HEK293 (cell line): ENCODE measurements at regions not wholly inside any gene's neighbourhood (a gene's known extent, or its start where the extent isn't known, plus 50 kb on each side); places are given as distances from the start of the nearest gene placed in this dataset.

Experiments
- CTCF ChIA-PET: fragments of 350-600 bp; formaldehyde crosslinking; extraction: SDS; loops from one replicate; lab custom pipeline; 2021; ENCODE audit warnings: antibody characterized with exemption; lab: Yijun Ruan, JAX
- POLR2A ChIA-PET: fragments of 300-600 bp; formaldehyde crosslinking; extraction: SDS; loops from one replicate; lab custom pipeline; 2020; ENCODE audit warnings: antibody characterized with exemption, inconsistent platforms; lab: Yijun Ruan, JAX
- H3K27ac ChIP-seq: fragments of 200-500 bp; sonication (Bioruptor generic); 2 replicates; pipeline ENCODE4 v1.5.1; 2014; ENCODE audit warnings: low read depth, low read length, control low read depth, inconsistent platforms; ENCODE audit errors: extremely low read depth
- H3K36me3 ChIP-seq, 2 experiments: fragments of 200-500 bp in 1 of 2; sonication (Bioruptor generic) in 1 of 2; 1 replicate in 1 of 2; 2 replicates in 1 of 2; pipeline ENCODE4 v1.5.1; 2014 to 2017; ENCODE audit warnings: inconsistent platforms in 2 of 2, low read length in 2 of 2; ENCODE audit not compliant: control insufficient read depth in 2 of 2, insufficient read depth in 1 of 2
- H3K4me1 ChIP-seq: fragments of 200-500 bp; sonication (Bioruptor generic); 2 replicates; pipeline ENCODE4 v1.5.1; 2014; ENCODE audit warnings: mild to moderate bottlenecking, low read length, inconsistent platforms; ENCODE audit not compliant: control insufficient read depth, insufficient read depth
- H3K4me3 ChIP-seq: 2 replicates; pipeline ENCODE4 v1.5.1; 2011; ENCODE audit warnings: low read depth, mild to moderate bottlenecking, control low read depth, low read length, moderate library complexity
- H3K9me3 ChIP-seq: fragments of 200-500 bp; sonication (Bioruptor generic); 2 replicates; pipeline ENCODE4 v1.5.1; 2014; ENCODE audit warnings: low read depth, low read length, inconsistent platforms; ENCODE audit not compliant: control insufficient read depth, insufficient read depth
- ATF2 ChIP-seq: fragments of 450-650 bp; formaldehyde crosslinking; IDR thresholded peaks from 2 replicates; pipeline ENCODE4 v1.5.1; 2016; ENCODE audit warnings: missing biosample characterization, missing genetic modification characterization, low read depth
- PRDM1 ChIP-seq: fragments of 450-650 bp; formaldehyde crosslinking; IDR thresholded peaks from 2 replicates; pipeline ENCODE4; 2016; ENCODE audit warnings: missing biosample characterization, missing genetic modification characterization
- PRDM2 ChIP-seq: fragments of 450-650 bp; formaldehyde crosslinking; IDR thresholded peaks from 2 replicates; pipeline ENCODE4 v1.5.1; 2016; ENCODE audit warnings: missing biosample characterization, missing genetic modification characterization, borderline replicate concordance
- YY2 ChIP-seq: fragments of 450-650 bp; formaldehyde crosslinking; IDR thresholded peaks from 2 replicates; pipeline ENCODE4 v1.5.1; 2016; ENCODE audit warnings: missing biosample characterization, missing genetic modification characterization
- ZBTB17 ChIP-seq: fragments of 450-650 bp; formaldehyde crosslinking; IDR thresholded peaks from 2 replicates; pipeline ENCODE4 v1.5.1; 2016; ENCODE audit warnings: missing biosample characterization, missing genetic modification characterization
- ZNF10 ChIP-seq: fragments of 450-650 bp; formaldehyde crosslinking; IDR thresholded peaks from 2 replicates; pipeline ENCODE4 v1.5.1; 2017; ENCODE audit warnings: missing biosample characterization, missing genetic modification characterization
- ZNF280C ChIP-seq: fragments of 450-650 bp; formaldehyde crosslinking; IDR thresholded peaks from 2 replicates; pipeline ENCODE4 v1.5.1; 2016; ENCODE audit warnings: missing biosample characterization, missing genetic modification characterization
- ZNF366 ChIP-seq: fragments of 450-650 bp; formaldehyde crosslinking; conservative IDR thresholded peaks from 2 replicates; pipeline ENCODE4 v1.5.1; 2016; ENCODE audit warnings: missing biosample characterization, missing genetic modification characterization
- ZNF416 ChIP-seq: fragments of 450-650 bp; formaldehyde crosslinking; IDR thresholded peaks from 2 replicates; pipeline ENCODE4 v1.5.1; 2016; ENCODE audit warnings: missing biosample characterization, missing genetic modification characterization
- ZNF423 ChIP-seq: fragments of 450-650 bp; formaldehyde crosslinking; IDR thresholded peaks from 2 replicates; pipeline ENCODE4 v1.5.1; 2016; ENCODE audit warnings: missing biosample characterization, missing genetic modification characterization
- ZNF426 ChIP-seq: fragments of 450-650 bp; formaldehyde crosslinking; IDR thresholded peaks from 2 replicates; pipeline ENCODE4 v1.5.1; 2017; ENCODE audit warnings: missing biosample characterization, missing genetic modification characterization, mild to moderate bottlenecking, inconsistent platforms, moderate library complexity
- ZNF510 ChIP-seq: fragments of 450-650 bp; formaldehyde crosslinking; IDR thresholded peaks from 2 replicates; pipeline ENCODE4 v1.5.1; 2018; ENCODE audit warnings: mild to moderate bottlenecking, missing genetic modification characterization, missing biosample characterization; ENCODE audit not compliant: insufficient replicate concordance
- ZNF521 ChIP-seq: fragments of 450-650 bp; formaldehyde crosslinking; IDR thresholded peaks from 2 replicates; pipeline ENCODE4 v1.5.1; 2017; ENCODE audit warnings: missing biosample characterization, mild to moderate bottlenecking, missing genetic modification characterization
- ZNF555 ChIP-seq: fragments of 450-650 bp; formaldehyde crosslinking; conservative IDR thresholded peaks from 2 replicates; pipeline ENCODE4 v1.5.1; 2017; ENCODE audit warnings: missing biosample characterization, mild to moderate bottlenecking, missing genetic modification characterization, inconsistent platforms
- ZNF621 ChIP-seq: fragments of 450-650 bp; formaldehyde crosslinking; IDR thresholded peaks from 2 replicates; pipeline ENCODE4 v1.5.1; 2017; ENCODE audit warnings: missing biosample characterization, missing genetic modification characterization
- ZNF660 ChIP-seq: fragments of 450-650 bp; IDR thresholded peaks from 2 replicates; pipeline ENCODE4 v1.5.1; 2018; ENCODE audit warnings: missing biosample characterization, mild to moderate bottlenecking, missing genetic modification characterization
- ZNF677 ChIP-seq: fragments of 450-650 bp; IDR thresholded peaks from 2 replicates; pipeline ENCODE4 v1.5.0; 2018; ENCODE audit warnings: missing biosample characterization, mild to moderate bottlenecking, missing genetic modification characterization, moderate library complexity
- ZSCAN30 ChIP-seq: fragments of 450-650 bp; IDR thresholded peaks from 2 replicates; pipeline ENCODE4 v1.5.1; 2018; ENCODE audit warnings: missing biosample characterization, mild to moderate bottlenecking, missing genetic modification characterization, moderate library complexity
- TF ChIP-seq, protein P1 (sequence below): IDR thresholded peaks from 2 replicates; pipeline ENCODE4 v1.6.1; 2011; ENCODE audit warnings: mild to moderate bottlenecking, low read depth, low read length, borderline replicate concordance
- TF ChIP-seq, protein P2 (sequence below): fragments of 450-650 bp; formaldehyde crosslinking; IDR thresholded peaks from 2 replicates; pipeline ENCODE4; 2016; ENCODE audit warnings: missing biosample characterization, missing genetic modification characterization

DNA sequence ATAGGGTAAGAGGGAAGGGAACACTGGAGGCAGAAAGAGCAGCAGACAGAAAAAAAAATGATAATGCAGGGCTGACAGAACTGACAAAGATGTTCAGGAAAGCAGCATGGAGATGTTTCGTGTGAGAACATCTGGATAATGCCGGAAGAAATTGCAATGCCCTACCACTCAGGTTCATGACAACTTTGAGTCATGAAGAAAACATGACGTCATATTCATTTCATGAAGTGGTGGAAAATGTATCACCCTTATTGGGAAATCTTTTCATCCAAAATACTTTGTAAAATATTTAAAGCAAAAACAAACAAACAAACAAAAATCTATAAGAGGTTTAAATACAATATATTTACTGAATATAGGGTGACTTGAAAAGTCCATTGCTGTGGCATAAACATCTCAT lies 305.4 kb upstream of the IGF1R start:
- Histone ChIP-seq H3K9me3 (no peaks in the 10 kb centered on the region), H3K27ac (no peak overlapping the region)
- POLR2A ChIA-PET: no interaction called here
- TF ChIP-seq ZNF521 (tag by site-specific recombination): no peak
- no peak for TF ChIP-seq ZNF10
- peak; percentile 69; the same call in 1 of the 2 replicates for TF ChIP-seq ATF2
- no peak for TF ChIP-seq ZNF660 (tag by site-specific recombination)
- TF ChIP-seq, protein P1, sequence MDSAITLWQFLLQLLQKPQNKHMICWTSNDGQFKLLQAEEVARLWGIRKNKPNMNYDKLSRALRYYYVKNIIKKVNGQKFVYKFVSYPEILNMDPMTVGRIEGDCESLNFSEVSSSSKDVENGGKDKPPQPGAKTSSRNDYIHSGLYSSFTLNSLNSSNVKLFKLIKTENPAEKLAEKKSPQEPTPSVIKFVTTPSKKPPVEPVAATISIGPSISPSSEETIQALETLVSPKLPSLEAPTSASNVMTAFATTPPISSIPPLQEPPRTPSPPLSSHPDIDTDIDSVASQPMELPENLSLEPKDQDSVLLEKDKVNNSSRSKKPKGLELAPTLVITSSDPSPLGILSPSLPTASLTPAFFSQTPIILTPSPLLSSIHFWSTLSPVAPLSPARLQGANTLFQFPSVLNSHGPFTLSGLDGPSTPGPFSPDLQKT: no peak
- TF ChIP-seq PRDM1: no peak
- no peak for TF ChIP-seq ZNF510
- no peak for TF ChIP-seq ZNF677 (tag by site-specific recombination)
- TF ChIP-seq, all 188 proteins: peak for 1
- no peak overlapping the region for H3K4me3 ChIP-seq
- no peaks in the 10 kb centered on the region for H3K36me3 ChIP-seq
- CTCF ChIA-PET: no interaction called here
- H3K4me1 ChIP-seq: no peaks in the 10 kb centered on the region

DNA sequence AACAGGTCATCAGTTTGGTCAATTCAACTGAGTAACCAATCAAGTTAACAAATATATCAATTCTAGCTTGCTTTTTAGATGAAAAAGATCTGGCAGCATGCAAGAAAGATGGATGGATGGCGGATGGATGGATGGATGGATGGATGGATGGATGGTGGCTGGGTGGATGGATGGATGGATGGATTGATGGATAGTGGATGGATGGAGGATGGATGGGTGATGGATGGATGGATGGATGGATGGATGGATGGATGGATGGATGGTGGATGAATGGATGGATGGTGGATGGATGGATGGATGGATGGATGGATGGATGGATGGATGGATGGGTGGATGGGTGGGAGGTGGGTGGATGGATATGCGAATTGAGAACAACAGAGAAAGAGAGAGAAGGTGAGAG lies 303.7 kb upstream of the IGF1R start:
- Histone ChIP-seq H3K4me1 (no peaks in the 10 kb centered on the region), H3K9me3 (no peaks in the 10 kb centered on the region), H3K4me3 (no peak overlapping the region), H3K36me3 (no peaks in the 10 kb centered on the region), H3K27ac (no peak overlapping the region)
- CTCF ChIA-PET: no interaction called here
- POLR2A ChIA-PET: interaction anchor here (0.7 kb wide), 1 partner anchor 12 kb away, joined by 5 read pairs; no protein-coding TSS in a partner anchor
- TF ChIP-seq ZNF280C (tag by site-specific recombination) (no peak), ZNF660 (tag by site-specific recombination) (no peak), ZNF416 (tag by site-specific recombination) (no peak), YY2 (no peak), ZBTB17 (tag by site-specific recombination) (peak; percentile 73), ZNF555 (tag by site-specific recombination) (no peak), ZNF366 (tag by site-specific recombination) (peak; percentile 74), ZNF423 (no peak), ZNF426 (tag by site-specific recombination) (no peak), ZNF621 (tag by site-specific recombination) (no peak)

- Histone ChIP-seq H3K36me3 (no peaks in the 10 kb centered on the region), H3K4me3 (no peak overlapping the region), H3K9me3 (no peaks in the 10 kb centered on the region), H3K27ac (no peak overlapping the region), H3K4me1 (no peaks in the 10 kb centered on the region)
- ChIA-PET POLR2A (no interaction called here), CTCF (interaction anchor here (0.7 to 1.1 kb wide), 3 partner anchors 81 to 169 kb away, joined by 3 to 4 read pairs (median 3); no protein-coding TSS in a partner anchor)
- TF ChIP-seq PRDM2 (tag by site-specific recombination) (no peak), ZNF660 (tag by site-specific recombination) (no peak), ZSCAN30 (tag by site-specific recombination) (no peak)
- TF ChIP-seq, protein P2, sequence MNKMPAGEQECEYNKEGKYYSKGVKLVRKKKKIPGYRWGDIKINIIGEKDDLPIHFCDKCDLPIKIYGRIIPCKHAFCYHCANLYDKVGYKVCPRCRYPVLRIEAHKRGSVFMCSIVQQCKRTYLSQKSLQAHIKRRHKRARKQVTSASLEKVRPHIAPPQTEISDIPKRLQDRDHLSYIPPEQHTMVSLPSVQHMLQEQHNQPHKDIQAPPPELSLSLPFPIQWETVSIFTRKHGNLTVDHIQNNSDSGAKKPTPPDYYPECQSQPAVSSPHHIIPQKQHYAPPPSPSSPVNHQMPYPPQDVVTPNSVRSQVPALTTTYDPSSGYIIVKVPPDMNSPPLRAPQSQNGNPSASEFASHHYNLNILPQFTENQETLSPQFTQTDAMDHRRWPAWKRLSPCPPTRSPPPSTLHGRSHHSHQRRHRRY (tag by site-specific recombination): no peak
These were observed 301.3 kb upstream of the IGF1R start for GRCh38 chr15:98347001-98347400.
